Heart right ventricle (tissue), 16 donors: ENCODE measurements at regions not wholly inside any gene's neighbourhood (a gene's known extent, or its start where the extent isn't known, plus 50 kb on each side); places are given as distances from the start of the nearest gene placed in this dataset.

Experiments
- ATAC-seq, 8 donors: fragments of 200-7000 bp; cut with Tn5 transposase; one replicate each; pipeline ENCODE4 v1.9.1; 2020; ENCODE audit warnings: mild to moderate bottlenecking in 8 of 8, moderate library complexity in 8 of 8, moderate number of reproducible peaks in 1 of 8
- DNase-seq, 2 donors: peaks; one replicate each; pipeline ENCODE4 v3.0.0-alpha.2; 2020
- H3K27ac ChIP-seq, 10 donors: fragments of 200-600 bp; sonication (generic) in 2 of 10; one replicate each; pipeline versions ENCODE4 v1.5.0 to v1.8.0; 2020 to 2022; ENCODE audit warnings: mild to moderate bottlenecking in 3 of 10
- H3K27me3 ChIP-seq, 7 donors: fragments of 200-600 bp; one replicate each; pipeline ENCODE4 v1.8.0; 2021 to 2022; ENCODE audit warnings: mild to moderate bottlenecking in 2 of 7
- H3K36me3 ChIP-seq, 9 donors: fragments of 200-600 bp; sonication (generic) in 1 of 9; one replicate each; pipeline versions ENCODE4 v1.5.0 to v1.8.0; 2020 to 2022; ENCODE audit warnings: mild to moderate bottlenecking in 2 of 9
- H3K4me1 ChIP-seq, 9 donors: fragments of 200-600 bp; sonication (generic) in 1 of 9; one replicate each; pipeline versions ENCODE4 v1.5.0 to v1.8.0; 2020 to 2022; ENCODE audit warnings: mild to moderate bottlenecking in 4 of 9
- H3K4me3 ChIP-seq, 10 donors: fragments of 200-600 bp; sonication (generic) in 2 of 10; one replicate each; pipeline versions ENCODE4 v1.5.0 to v1.8.0; 2020 to 2022; ENCODE audit warnings: mild to moderate bottlenecking in 7 of 10, moderate library complexity in 2 of 10
- H3K9me3 ChIP-seq, 11 donors: fragments of 200-600 bp in 10 of 11; sonication (generic) in 2 of 11; one replicate each; pipeline versions ENCODE4 v1.5.0 to v1.8.0; 2013 to 2022; ENCODE audit warnings: mild to moderate bottlenecking in 2 of 11, control low read depth in 1 of 11, moderate library complexity in 1 of 11
- CTCF ChIP-seq, 9 donors: fragments of 200-600 bp; sonication (generic) in 2 of 9; IDR thresholded peaks; one replicate each; pipeline versions ENCODE4 v1.5.0 to v1.8.0; 2021 to 2022; ENCODE audit warnings: antibody characterized with exemption in 9 of 9, mild to moderate bottlenecking in 5 of 9, moderate library complexity in 1 of 9
- WGBS, 2 donors: extraction: QIAGEN DNeasy Blood & Tissue Kit; methylation state at CpG; one replicate each; pipeline ENCODE4 v1.1.7; 2013; ENCODE audit warnings: inconsistent platforms in 1 of 2; 5-methylcytosine and 5-hydroxymethylcytosine counted together
- intact Hi-C, 10 donors: fragments of 100-400 bp; cut with DNase I; formaldehyde crosslinking; loops; one replicate each; pipeline versions ENCODE4 v1.11.1 to v1.14.2; 2022
- donor health status: Arrhythmogenic right ventricular cardiomyopathy.
- donor health status: ischemic (EF 13 %, LVEDD 7.1; RV severe dilation, severe dysfunction).
- donor health status: healthy with polysubstance abuse.
- donor health status: DM: no; HTN: yes; CAD: no.
- donor health status: DM: no; HTN: no; CAD: no.
- donor health status: ischemic (EF 25% LVEDD 6.9; RV normal size, moderate dysfunction).
- donor health status: ischemic (EF 25% LVEDD 5.7; RV mildly dilated, moderate dysfunction).
- donor health status: healthy.
- donor health status: DM: yes; HTN: yes; CAD: no.
- donor health status: Ischemic cardiomyopathy.
- donor health status: ischemic (EF 35%, LVEDD 5.7; RV mildly dilated, moderate dysfunction).
- donor health status: nonischemic (EF 11% LVEDD 7.7; RV severe dilation, severe dysfunction).
- donor health status: DM: yes; HTN: yes; CAD: no.
- donor health status: PGD.
- donor health status: ischemic (EF 29% LVEDD 5.4; RV normal size, mild dysfunction).
- donor health status: nonischemic (EF 23%, LVEDD 6.1; RV moderate dilation, normal function).

DNA sequence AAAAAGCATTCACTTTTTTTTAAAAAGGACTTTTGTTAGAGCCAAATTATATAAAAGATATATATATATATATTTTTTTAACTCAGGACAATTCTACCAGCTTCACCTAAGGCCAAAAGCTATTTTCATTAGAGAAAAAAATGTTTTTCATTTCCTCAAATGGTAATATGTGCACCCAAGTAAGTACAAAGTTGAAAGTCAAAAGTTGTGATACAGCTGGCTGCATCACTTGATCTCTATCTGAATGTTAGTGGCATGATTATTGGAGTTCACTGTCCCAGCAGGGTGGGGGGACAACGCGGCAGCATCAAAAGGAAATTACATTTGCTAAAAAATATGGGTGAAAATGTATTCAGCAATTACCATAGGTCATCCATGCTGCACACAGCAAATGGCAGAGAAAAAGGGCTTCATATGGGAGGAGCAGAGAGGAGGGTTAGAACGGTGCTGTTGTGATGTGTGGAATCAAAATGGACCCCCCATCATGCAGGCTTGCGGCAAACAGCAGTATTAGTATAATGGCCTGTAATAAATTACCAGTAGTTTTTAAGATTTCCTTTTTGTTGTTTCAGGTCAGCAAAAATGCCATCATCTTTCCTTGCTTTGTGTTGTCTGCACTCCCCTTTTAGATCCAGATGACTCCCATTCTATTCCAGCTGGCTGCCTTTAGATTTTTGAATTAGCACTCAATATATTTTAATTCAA lies 253.7 kb downstream of the MAT2B start:
- DNase-seq (no peak), ATAC-seq (no peak)
- Histone ChIP-seq H3K27me3 (no peaks in the 10 kb centered on the region), H3K36me3 (no peaks in the 10 kb centered on the region), H3K4me3 (no peak overlapping the region), H3K9me3 (no peaks in the 10 kb centered on the region), H3K27ac (no peak overlapping the region), H3K4me1 (no peaks in the 10 kb centered on the region)
- 73 to 77% methylated on average over 4 of the region's 4 CpGs for WGBS, 2 donors
- no peak for TF ChIP-seq CTCF (IDR thresholded peaks at IDR 0.05)
- intact Hi-C loops: no loop called here

DNA sequence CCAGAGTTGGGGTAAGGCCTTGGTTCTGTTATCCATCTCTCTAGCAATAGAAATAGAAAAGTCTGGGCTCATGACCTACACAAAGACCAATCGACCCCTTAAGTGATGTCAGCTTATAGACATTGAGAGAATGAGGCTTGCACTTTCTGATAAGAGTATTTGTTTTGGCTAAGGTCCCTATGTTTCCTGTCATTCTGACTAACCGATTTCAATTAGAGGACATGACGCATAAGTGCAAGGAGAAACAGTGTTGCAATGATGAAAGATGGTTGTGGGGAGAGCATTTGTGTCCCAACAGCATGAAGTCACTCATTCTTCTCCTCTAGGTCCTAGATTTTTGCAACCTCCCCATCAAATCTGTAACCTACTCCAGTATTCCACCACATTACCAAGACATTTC lies 255.1 kb downstream of the MAT2B start:
- ATAC-seq (no peak), DNase-seq (no peak)
- Histone ChIP-seq H3K36me3 (no peaks in the 10 kb centered on the region), H3K9me3 (no peaks in the 10 kb centered on the region), H3K4me1 (no peaks in the 10 kb centered on the region), H3K27ac (peak overlapping the region in 1 of 10 donors; percentile 37), H3K27me3 (no peaks in the 10 kb centered on the region), H3K4me3 (no peak overlapping the region)
- intact Hi-C loops: no loop called here
- WGBS, 2 donors: 25 to 30% methylated on average over 3 of the region's 3 CpGs
- TF ChIP-seq CTCF (IDR thresholded peaks at IDR 0.05): no peak

- H3K27me3 ChIP-seq: no peaks in the 10 kb centered on the region
- intact Hi-C loops: no loop called here
- peaks cover 0 to 4% (median 0%) of the 10 kb centered on the region in 9 donors for H3K4me1 ChIP-seq
- H3K36me3 ChIP-seq: no peaks in the 10 kb centered on the region
- no peak for TF ChIP-seq CTCF (IDR thresholded peaks at IDR 0.05)
- no peaks in the 10 kb centered on the region for H3K9me3 ChIP-seq
- no peak for ATAC-seq
- H3K4me3 ChIP-seq: no peak overlapping the region
- H3K27ac ChIP-seq: no peak overlapping the region
- no peak for DNase-seq
- WGBS, 2 donors: 55 to 60% methylated on average over 8 of the region's 8 CpGs
Measured at GRCh38 chr5:163766936-163767670, 261.7 kb downstream of the MAT2B start.

DNA sequence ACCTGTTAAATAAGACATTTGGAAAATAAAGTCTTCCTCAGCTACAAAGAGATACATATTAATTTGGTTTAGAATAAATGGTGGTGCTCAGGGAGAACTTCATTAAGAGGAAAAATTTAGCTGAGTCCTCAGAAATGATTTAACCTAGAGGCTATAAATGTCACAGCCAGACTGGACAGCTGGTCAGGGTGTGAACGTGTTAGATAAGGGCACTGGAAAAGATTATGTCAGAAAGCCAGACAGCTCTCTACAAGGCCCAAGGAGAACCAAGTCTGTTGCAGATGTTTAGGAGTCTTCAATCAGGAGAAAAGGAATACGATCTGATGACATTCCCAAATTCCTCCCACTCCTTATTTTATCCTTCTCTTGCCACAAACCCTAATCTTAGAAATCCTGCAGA lies 265.2 kb downstream of the MAT2B start:
- Histone ChIP-seq H3K27me3 (no peaks in the 10 kb centered on the region), H3K27ac (no peak overlapping the region), H3K9me3 (no peaks in the 10 kb centered on the region), H3K4me3 (no peak overlapping the region), H3K4me1 (peaks cover 0 to 4% (median 0%) of the 10 kb centered on the region in 9 donors), H3K36me3 (no peaks in the 10 kb centered on the region)
- TF ChIP-seq CTCF (IDR thresholded peaks at IDR 0.05): no peak
- 15 to 18% methylated on average over 2 of the region's 2 CpGs for WGBS, 2 donors
- intact Hi-C loops: no loop called here
- ATAC-seq: no peak
- DNase-seq: no peak
